Tibial artery (tissue), 4 donors: ENCODE measurements at regions not wholly inside any gene's neighbourhood (a gene's known extent, or its start where the extent isn't known, plus 50 kb on each side); places are given as distances from the start of the nearest gene placed in this dataset.

Experiments
- DNase-seq, 2 donors: peaks; one replicate each; pipeline ENCODE4 v3.0.0-alpha.2; 2019
- H3K27ac ChIP-seq, 2 donors: fragments of 200-600 bp; sonication (generic) in 1 of 2; 1 replicate in 1 of 2; 2 replicates in 1 of 2; pipeline ENCODE4 v1.5.1; 2018 to 2019; ENCODE audit warnings: mild to moderate bottlenecking in 1 of 2
- H3K27me3 ChIP-seq, 2 donors: fragments of 200-600 bp; sonication (generic) in 1 of 2; one replicate each; pipeline versions ENCODE4 v1.5.1 to v1.6.0; 2016 to 2019
- H3K36me3 ChIP-seq, 3 donors: fragments of 200-600 bp; sonication (generic) in 2 of 3; one replicate each; pipeline ENCODE4 v1.5.1; 2016 to 2019; ENCODE audit warnings: mild to moderate bottlenecking in 2 of 3
- H3K4me1 ChIP-seq, 4 donors: fragments of 200-600 bp; sonication (generic) in 2 of 4; 1 replicate in 3 of 4; 2 replicates in 1 of 4; pipeline ENCODE4 v1.5.1; 2016 to 2019
- H3K4me3 ChIP-seq, 2 donors: fragments of 200-600 bp; sonication (generic) in 1 of 2; 1 replicate in 1 of 2; 2 replicates in 1 of 2; pipeline ENCODE4 v1.5.1; 2018 to 2019; ENCODE audit warnings: mild to moderate bottlenecking in 2 of 2
- H3K9me3 ChIP-seq, 3 donors: fragments of 200-600 bp; sonication (generic) in 1 of 3; one replicate each; pipeline ENCODE4 v1.5.1; 2016 to 2019
- intact Hi-C: fragments of 100-400 bp; cut with DNase I; formaldehyde crosslinking; loops from one replicate; pipeline ENCODE4 v1.15.0; 2023; ENCODE audit warnings: low total_unique reads
- TF ChIP-seq, protein P1 (sequence below), 2 experiments: fragments of 200-600 bp in 1 of 2; fragments of 450-650 bp in 1 of 2; IDR thresholded peaks; one replicate each; pipeline ENCODE4 v1.5.1; 2017 to 2019; ENCODE audit warnings: antibody characterized with exemption in 2 of 2, mild to moderate bottlenecking in 1 of 2, moderate library complexity in 1 of 2

- no peak for DNase-seq
- Histone ChIP-seq H3K9me3 (no peaks in the 10 kb centered on the region), H3K4me3 (no peak overlapping the region), H3K4me1 (no peaks in the 10 kb centered on the region), H3K27me3 (no peaks in the 10 kb centered on the region), H3K27ac (no peak overlapping the region), H3K36me3 (no peaks in the 10 kb centered on the region)
- intact Hi-C loops = no loop called here
- TF ChIP-seq, protein P1, sequence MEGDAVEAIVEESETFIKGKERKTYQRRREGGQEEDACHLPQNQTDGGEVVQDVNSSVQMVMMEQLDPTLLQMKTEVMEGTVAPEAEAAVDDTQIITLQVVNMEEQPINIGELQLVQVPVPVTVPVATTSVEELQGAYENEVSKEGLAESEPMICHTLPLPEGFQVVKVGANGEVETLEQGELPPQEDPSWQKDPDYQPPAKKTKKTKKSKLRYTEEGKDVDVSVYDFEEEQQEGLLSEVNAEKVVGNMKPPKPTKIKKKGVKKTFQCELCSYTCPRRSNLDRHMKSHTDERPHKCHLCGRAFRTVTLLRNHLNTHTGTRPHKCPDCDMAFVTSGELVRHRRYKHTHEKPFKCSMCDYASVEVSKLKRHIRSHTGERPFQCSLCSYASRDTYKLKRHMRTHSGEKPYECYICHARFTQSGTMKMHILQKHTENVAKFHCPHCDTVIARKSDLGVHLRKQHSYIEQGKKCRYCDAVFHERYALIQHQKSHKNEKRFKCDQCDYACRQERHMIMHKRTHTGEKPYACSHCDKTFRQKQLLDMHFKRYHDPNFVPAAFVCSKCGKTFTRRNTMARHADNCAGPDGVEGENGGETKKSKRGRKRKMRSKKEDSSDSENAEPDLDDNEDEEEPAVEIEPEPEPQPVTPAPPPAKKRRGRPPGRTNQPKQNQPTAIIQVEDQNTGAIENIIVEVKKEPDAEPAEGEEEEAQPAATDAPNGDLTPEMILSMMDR (IDR thresholded peaks at IDR 0.05) = no peak
These were observed 190.1 kb upstream of the MEF2C start for GRCh38 chr5:89072842-89073672.

GRCh38 chr5:89071941-89072331, 189.0 kb upstream of the MEF2C start:
- no peaks in the 10 kb centered on the region for H3K36me3 ChIP-seq
- no peak for DNase-seq
- intact Hi-C loops = no loop called here
- no peaks in the 10 kb centered on the region for H3K4me1 ChIP-seq
- no peaks in the 10 kb centered on the region for H3K27me3 ChIP-seq
- H3K4me3 ChIP-seq = no peak overlapping the region
- H3K9me3 ChIP-seq = no peaks in the 10 kb centered on the region
- H3K27ac ChIP-seq = no peak overlapping the region
- TF ChIP-seq, protein P1 (IDR thresholded peaks at IDR 0.05) = no peak

DNA sequence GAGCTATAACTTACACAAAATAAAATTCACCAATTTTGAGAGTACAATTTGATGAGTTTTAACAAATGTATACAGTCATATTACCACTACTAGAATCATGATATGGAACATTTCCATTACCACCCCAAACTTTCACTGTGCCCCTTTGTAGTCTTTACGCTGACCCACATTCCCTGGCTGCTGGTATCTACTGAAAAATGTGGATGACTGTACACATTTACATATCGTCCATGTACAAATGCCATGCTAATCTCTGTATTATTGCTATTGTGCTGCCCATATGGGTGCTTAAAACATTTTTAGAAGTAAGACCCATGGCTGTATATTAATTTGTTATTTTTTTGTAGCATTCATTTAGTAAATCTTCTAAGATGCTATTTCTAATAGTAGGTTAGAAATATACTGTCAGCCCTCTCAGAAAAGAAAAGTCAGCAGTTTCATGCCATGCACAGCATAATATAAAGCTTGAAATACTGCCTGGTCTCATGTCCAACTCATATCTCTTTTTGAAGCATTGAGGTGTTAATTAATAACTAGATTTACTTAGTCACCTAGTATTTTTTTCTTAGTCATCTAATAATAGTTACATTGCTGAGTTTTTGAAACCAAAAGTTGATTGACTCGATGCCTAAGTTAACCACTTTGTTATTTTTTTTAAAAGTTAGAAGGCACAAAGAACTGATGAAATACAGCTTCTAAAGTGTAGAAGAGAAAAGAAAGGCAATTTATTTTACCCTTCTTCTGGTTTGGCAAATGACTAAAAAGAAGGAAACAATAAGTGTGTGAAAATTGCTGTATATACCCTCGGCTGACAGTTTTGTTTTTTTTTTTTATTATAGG, 188.3 kb upstream of the MEF2C start:
- intact Hi-C loops = no loop called here
- H3K4me1 ChIP-seq = no peaks in the 10 kb centered on the region
- H3K27me3 ChIP-seq = no peaks in the 10 kb centered on the region
- no peaks in the 10 kb centered on the region for H3K36me3 ChIP-seq
- H3K9me3 ChIP-seq = no peaks in the 10 kb centered on the region
- TF ChIP-seq, protein P1 (IDR thresholded peaks at IDR 0.05) = no peak
- H3K27ac ChIP-seq = no peak overlapping the region
- H3K4me3 ChIP-seq = no peak overlapping the region
- DNase-seq = no peak

DNA sequence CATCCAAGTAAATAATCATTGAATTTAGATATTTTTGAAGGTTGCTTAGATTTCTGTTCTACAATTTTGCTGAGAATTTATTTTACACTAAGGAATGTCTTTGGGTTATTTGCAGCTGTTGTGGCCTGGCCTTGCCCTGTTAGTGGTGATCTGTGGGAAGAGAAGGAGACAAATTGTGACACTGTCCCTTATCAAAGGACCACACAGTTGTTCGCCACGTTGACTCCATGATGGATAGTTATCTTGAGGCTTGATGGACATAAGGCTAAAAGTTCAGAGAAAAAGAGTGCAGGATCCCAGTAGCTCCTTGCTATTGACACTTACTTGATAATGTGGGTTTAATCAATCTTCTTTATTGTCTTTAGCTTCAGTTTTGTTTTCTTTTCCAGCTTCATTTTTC, 186.6 kb upstream of the MEF2C start:
- intact Hi-C loops = no loop called here
- Histone ChIP-seq H3K36me3 (no peaks in the 10 kb centered on the region), H3K9me3 (no peaks in the 10 kb centered on the region), H3K4me1 (no peaks in the 10 kb centered on the region), H3K27me3 (no peaks in the 10 kb centered on the region), H3K27ac (no peak overlapping the region), H3K4me3 (no peak overlapping the region)
- no peak for DNase-seq
- TF ChIP-seq, protein P1 (IDR thresholded peaks at IDR 0.05) = no peak

DNA sequence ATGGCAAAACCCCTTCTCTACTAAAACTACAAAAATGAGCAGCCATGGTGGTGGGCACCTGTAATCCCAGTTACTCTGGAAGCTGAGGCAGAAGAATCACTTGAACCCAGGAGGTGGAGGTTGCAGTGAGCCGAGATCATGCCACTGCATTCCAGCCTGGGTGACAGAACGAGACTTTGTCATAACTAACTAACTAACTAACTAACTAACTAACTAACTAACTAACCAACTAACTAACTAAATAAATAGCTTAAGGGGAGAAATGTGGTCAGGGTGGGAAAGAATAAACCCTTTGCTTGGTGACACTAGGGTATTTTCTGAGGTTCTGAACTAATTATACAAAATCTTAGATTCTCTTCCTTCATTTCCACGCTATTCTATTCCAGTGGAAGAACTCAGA, 184.4 kb upstream of the MEF2C start:
- Histone ChIP-seq H3K27me3 (no peaks in the 10 kb centered on the region), H3K4me1 (no peaks in the 10 kb centered on the region), H3K36me3 (no peaks in the 10 kb centered on the region), H3K27ac (no peak overlapping the region), H3K4me3 (no peak overlapping the region), H3K9me3 (no peaks in the 10 kb centered on the region)
- DNase-seq = no peak
- TF ChIP-seq, protein P1 (IDR thresholded peaks at IDR 0.05) = no peak
- intact Hi-C loops = no loop called here
